ENCODE measurements at regions not wholly inside any gene's neighbourhood (a gene's known extent, or its start where the extent isn't known, plus 50 kb on each side); places are given as distances from the start of the nearest gene placed in this dataset.

DNA sequence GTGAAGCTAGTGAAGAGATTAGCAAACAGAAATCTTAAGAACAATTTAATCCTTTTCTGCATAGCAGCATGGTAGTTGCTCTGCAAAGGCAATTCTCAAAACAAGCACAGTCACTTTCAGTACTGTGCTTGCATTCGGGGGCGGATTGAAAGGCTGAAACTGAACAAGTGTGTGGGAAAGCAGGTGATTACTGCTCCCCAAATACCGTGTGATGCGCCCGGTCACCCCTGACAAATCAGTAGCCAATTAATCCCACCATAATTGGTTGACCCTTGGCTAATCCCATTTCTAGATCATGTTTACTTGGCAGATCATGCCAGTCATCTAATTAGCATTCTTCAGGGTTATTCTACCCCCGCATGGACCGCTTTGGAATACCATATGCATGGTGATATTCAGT, 76.5 kb upstream of the ADRB1 start:
- DNase-seq, result no peak
- Mint-ChIP-seq H3K27me3 (no peaks in the 10 kb centered on the region), H3K36me3 (peaks cover 7 to 13% of the 10 kb centered on the region in 2 donors), H3K4me1 (peaks cover 0 to 2% (median 0%) of the 10 kb centered on the region in 3 donors), H3K9me3 (peaks cover 3 to 10% (median 7%) of the 10 kb centered on the region in 7 donors), H3K4me3 (no peak overlapping the region), H3K27ac (no peak overlapping the region)
- no peak for ATAC-seq (ENCODE audit: low read depth in 2 of 2)

GRCh38 chr10:113970641-113971040, 73.0 kb upstream of the ADRB1 start:
- DNase-seq, result no peak
- Mint-ChIP-seq H3K9me3 (peaks cover 3 to 13% (median 8%) of the 10 kb centered on the region in 7 donors), H3K4me3 (no peak overlapping the region), H3K36me3 (peaks cover 7 to 13% of the 10 kb centered on the region in 2 donors), H3K4me1 (no peaks in the 10 kb centered on the region), H3K27me3 (peaks cover 0 to 9% (median 6%) of the 10 kb centered on the region in 3 donors), H3K27ac (no peak overlapping the region)
- ATAC-seq (ENCODE audit: low read depth in 2 of 2), result no peak

DNA sequence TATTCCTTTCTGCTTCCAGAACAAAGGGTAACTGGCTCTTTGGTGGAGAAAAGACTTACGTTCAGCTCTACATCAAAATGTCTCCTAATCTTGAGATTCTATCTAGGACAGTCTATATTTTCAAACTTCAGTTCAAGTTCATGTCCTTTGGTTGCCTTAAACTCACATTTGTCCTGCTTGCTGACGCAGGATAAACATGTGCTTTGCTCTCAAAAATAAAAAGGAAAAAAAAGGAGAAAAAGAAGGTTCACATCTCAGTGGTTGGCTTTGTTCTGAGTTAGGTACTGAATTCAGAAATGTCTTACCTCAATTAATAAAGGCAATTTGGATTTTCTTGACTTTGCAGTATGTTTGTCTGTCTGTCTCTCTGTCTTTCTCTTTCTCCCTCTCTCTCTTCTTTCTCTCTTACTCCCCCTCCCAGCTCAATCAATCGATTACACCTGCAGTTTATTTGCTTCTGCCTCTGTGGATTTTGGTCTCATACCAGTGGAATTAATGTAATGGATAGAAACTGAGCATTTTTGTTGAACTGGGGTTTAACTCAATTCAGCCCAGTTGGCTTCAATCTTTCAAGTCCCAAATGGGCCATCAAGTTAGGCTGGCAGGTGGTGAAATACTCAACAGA, 72.2 kb upstream of the ADRB1 start:
- Mint-ChIP-seq H3K9me3 (peaks cover 3 to 13% (median 8%) of the 10 kb centered on the region in 7 donors), H3K4me3 (no peak overlapping the region), H3K36me3 (peaks cover 7 to 13% of the 10 kb centered on the region in 2 donors), H3K27ac (peak overlapping the region in 1 of 6 donors; percentile 77), H3K27me3 (peaks cover 5 to 9% (median 6%) of the 10 kb centered on the region in 3 donors), H3K4me1 (no peaks in the 10 kb centered on the region)
- DNase-seq (no peak), ATAC-seq (ENCODE audit: low read depth in 2 of 2) (no peak)

DNA sequence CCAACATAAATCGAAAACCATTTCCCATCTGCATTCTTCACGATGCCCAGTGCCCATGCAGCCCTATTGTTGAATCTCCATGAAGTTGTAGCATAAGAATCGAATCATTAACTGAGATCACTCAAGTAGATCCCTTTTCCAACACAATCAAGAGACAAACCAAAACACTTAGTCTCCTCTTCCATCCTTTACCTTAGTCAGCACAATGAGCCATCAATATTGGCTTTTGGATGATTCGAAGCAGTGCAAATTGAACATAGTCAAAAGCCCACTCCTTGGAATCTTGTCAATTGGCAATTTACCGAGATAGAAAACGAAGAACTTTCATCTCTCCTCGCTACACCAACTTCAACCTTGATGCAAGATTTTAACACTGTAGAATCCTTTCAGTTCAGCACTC, 66.5 kb upstream of the ADRB1 start:
- Mint-ChIP-seq H3K27me3 (peaks cover 5 to 9% (median 6%) of the 10 kb centered on the region in 3 donors), H3K27ac (no peak overlapping the region), H3K4me1 (peaks cover 0 to 5% (median 2%) of the 10 kb centered on the region in 3 donors), H3K36me3 (no peaks in the 10 kb centered on the region), H3K4me3 (no peak overlapping the region), H3K9me3 (peaks cover 0 to 6% (median 0%) of the 10 kb centered on the region in 7 donors)
- DNase-seq (no peak), ATAC-seq (ENCODE audit: low read depth in 2 of 2) (no peak)

GRCh38 chr10:113978802-113979201, 64.9 kb upstream of the ADRB1 start:
- DNase-seq (no peak), ATAC-seq (ENCODE audit: low read depth in 2 of 2) (no peak)
- peaks cover 5 to 9% (median 6%) of the 10 kb centered on the region in 3 donors for H3K27me3 Mint-ChIP-seq
- H3K4me1 Mint-ChIP-seq, result peaks cover 4 to 18% (median 17%) of the 10 kb centered on the region in 3 donors
- peaks cover 0 to 4% (median 0%) of the 10 kb centered on the region in 7 donors for H3K9me3 Mint-ChIP-seq
- no peak overlapping the region for H3K4me3 Mint-ChIP-seq
- H3K27ac Mint-ChIP-seq, result no peak overlapping the region
- no peaks in the 10 kb centered on the region for H3K36me3 Mint-ChIP-seq

DNA sequence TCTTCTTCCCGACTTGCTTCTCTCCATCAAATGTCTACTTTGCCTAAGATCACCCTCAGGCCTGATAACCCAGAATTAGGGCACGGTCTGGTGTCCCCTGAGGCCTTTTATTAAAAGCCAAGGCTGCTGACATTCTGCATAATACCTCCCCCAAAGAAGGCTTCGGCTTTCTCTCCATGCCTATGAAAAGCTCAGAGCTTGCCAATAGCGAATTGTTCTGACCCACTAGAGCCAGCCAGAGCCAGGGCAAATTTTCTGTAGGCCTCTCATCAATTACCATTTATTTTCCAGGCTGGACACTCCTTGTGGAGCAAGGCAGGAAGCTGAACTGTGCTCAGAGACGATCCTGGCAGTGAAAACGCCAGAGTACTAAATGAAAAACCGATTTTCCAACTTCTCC, 64.3 kb upstream of the ADRB1 start:
- peaks cover 4 to 20% (median 17%) of the 10 kb centered on the region in 3 donors for H3K4me1 Mint-ChIP-seq
- H3K36me3 Mint-ChIP-seq, result no peaks in the 10 kb centered on the region
- no peak overlapping the region for H3K4me3 Mint-ChIP-seq
- H3K27ac Mint-ChIP-seq, result no peak overlapping the region
- DNase-seq, result no peak
- peaks cover 5 to 9% (median 6%) of the 10 kb centered on the region in 3 donors for H3K27me3 Mint-ChIP-seq
- ATAC-seq (ENCODE audit: low read depth in 2 of 2), result no peak
- H3K9me3 Mint-ChIP-seq, result peaks cover 0 to 4% (median 0%) of the 10 kb centered on the region in 7 donors

DNA sequence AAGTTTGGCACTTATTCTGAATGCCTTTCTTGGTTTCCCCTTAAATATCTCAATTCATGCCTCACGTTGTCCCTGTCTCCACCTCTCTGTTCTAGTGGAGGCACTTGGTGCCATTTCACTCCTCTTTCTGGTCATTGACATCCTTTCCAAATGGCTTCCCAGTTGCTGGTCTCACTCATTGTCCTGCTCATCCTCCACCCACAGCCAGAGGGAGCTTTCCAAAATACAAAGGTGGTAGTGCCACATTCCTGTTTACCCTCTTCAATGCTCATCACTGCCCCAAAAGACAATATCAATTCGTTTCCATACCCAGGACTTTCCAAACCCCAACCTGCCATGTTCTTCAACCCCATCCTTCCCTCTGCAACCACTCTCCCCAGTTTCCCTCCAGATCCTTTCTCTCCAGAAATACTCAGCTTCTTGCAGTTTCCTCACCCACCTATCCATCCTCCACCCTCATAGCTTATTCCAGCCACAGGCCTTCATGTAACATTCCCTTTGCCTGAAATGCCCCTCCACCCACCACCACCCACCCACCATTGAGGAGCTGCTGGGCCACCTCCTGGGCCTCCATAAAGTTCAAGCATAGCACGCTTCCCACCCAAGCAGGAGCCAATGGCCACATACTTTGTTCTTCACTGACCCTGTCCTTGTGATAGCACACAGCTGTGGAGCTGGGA, 63.1 kb upstream of the ADRB1 start:
- ATAC-seq (ENCODE audit: low read depth in 2 of 2), result no peak
- peak overlapping the region in 1 of 6 donors; percentile 42 for H3K27ac Mint-ChIP-seq
- peaks cover 0 to 5% (median under 1%) of the 10 kb centered on the region in 3 donors for H3K27me3 Mint-ChIP-seq

GRCh38 chr10:113982296-113982695, 61.4 kb upstream of the ADRB1 start:
- Mint-ChIP-seq H3K27me3 (no peaks in the 10 kb centered on the region), H3K4me3 (no peak overlapping the region), H3K27ac (peak overlapping the region in 1 of 6 donors; percentile 23), H3K9me3 (peaks cover 0 to 9% (median 4%) of the 10 kb centered on the region in 7 donors), H3K36me3 (peaks cover 5 to 8% of the 10 kb centered on the region in 2 donors), H3K4me1 (peaks cover 4 to 22% (median 17%) of the 10 kb centered on the region in 3 donors)
- no peak for DNase-seq
- ATAC-seq (ENCODE audit: low read depth in 2 of 2), result no peak

More for the DNA sequence above, 63.1 kb upstream of the ADRB1 start:
- Mint-ChIP-seq H3K36me3 (no peaks in the 10 kb centered on the region), H3K4me3 (no peak overlapping the region), H3K4me1 (peaks cover 4 to 20% (median 17%) of the 10 kb centered on the region in 3 donors), H3K9me3 (peaks cover 0 to 4% (median 0%) of the 10 kb centered on the region in 7 donors)
- no peak for DNase-seq

DNA sequence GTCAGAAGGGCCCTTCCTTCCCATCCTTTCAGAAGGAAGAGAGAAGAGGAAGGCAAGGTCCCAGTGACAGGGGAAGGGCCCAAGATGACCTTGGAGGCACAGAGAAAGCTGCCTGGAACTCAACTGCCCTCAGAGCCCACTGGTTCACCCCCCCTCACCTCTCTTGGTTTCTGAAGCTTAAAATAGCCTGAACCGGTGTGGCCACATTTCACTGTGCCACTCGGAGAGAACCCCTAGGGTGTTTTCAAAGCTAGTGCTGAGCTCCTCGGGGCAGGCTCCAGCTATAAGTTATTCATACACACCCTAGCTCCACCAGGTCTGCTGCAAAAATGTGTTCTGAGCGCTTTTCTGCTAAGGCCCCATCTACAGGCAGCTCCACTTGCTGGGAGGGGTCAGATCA, 60.9 kb upstream of the ADRB1 start:
- no peak overlapping the region for H3K4me3 Mint-ChIP-seq
- H3K4me1 Mint-ChIP-seq, result peaks cover 4 to 22% (median 17%) of the 10 kb centered on the region in 3 donors
- peaks cover 1 to 12% (median 6%) of the 10 kb centered on the region in 7 donors for H3K9me3 Mint-ChIP-seq
- ATAC-seq (ENCODE audit: low read depth in 2 of 2) (peak in 1 of 2 donors; percentile 44), DNase-seq (no peak)
- peak overlapping the region in 2 of 6 donors; percentile 23 to 58 for H3K27ac Mint-ChIP-seq
- H3K36me3 Mint-ChIP-seq, result peaks cover 5 to 13% of the 10 kb centered on the region in 2 donors
- H3K27me3 Mint-ChIP-seq, result no peaks in the 10 kb centered on the region

- no peak for DNase-seq
- peaks cover 5 to 19% of the 10 kb centered on the region in 2 donors for H3K36me3 Mint-ChIP-seq
- H3K4me3 Mint-ChIP-seq, result peak overlapping the region in 1 of 8 donors; percentile 13
- no peak for ATAC-seq (ENCODE audit: low read depth in 2 of 2)
- H3K9me3 Mint-ChIP-seq, result peaks cover 1 to 19% (median 7%) of the 10 kb centered on the region in 7 donors
- H3K27me3 Mint-ChIP-seq, result no peaks in the 10 kb centered on the region
- peaks cover 4 to 22% (median 17%) of the 10 kb centered on the region in 3 donors for H3K4me1 Mint-ChIP-seq
- H3K27ac Mint-ChIP-seq, result peak overlapping the region in 3 of 6 donors; percentile 43 to 64 (median 58)
Measured at GRCh38 chr10:113983552-113983951, 60.1 kb upstream of the ADRB1 start.

- Mint-ChIP-seq H3K27ac (no peak overlapping the region), H3K9me3 (peaks cover 1 to 19% (median 7%) of the 10 kb centered on the region in 7 donors), H3K36me3 (peaks cover 5 to 19% of the 10 kb centered on the region in 2 donors), H3K4me3 (no peak overlapping the region), H3K4me1 (peaks cover 4 to 22% (median 17%) of the 10 kb centered on the region in 3 donors), H3K27me3 (no peaks in the 10 kb centered on the region)
- ATAC-seq (ENCODE audit: low read depth in 2 of 2), result no peak
- DNase-seq, result no peak
Measured at GRCh38 chr10:113985297-113985844, 58.3 kb upstream of the ADRB1 start.

GRCh38 chr10:113986316-113986715, 57.4 kb upstream of the ADRB1 start:
- Mint-ChIP-seq H3K9me3 (peaks cover 1 to 19% (median 7%) of the 10 kb centered on the region in 7 donors), H3K27ac (peak overlapping the region in 1 of 6 donors; percentile 39), H3K4me1 (peaks cover 4 to 22% (median 18%) of the 10 kb centered on the region in 3 donors), H3K36me3 (peaks cover 5 to 19% of the 10 kb centered on the region in 2 donors), H3K27me3 (peaks cover 0 to 2% (median 0%) of the 10 kb centered on the region in 3 donors), H3K4me3 (no peak overlapping the region)
- ATAC-seq (ENCODE audit: low read depth in 2 of 2) (no peak), DNase-seq (no peak)

- Mint-ChIP-seq H3K4me3 (no peak overlapping the region), H3K27me3 (peaks cover 0 to 11% (median 7%) of the 10 kb centered on the region in 3 donors), H3K27ac (no peak overlapping the region), H3K36me3 (peaks cover 5 to 19% of the 10 kb centered on the region in 2 donors), H3K4me1 (peaks cover 11 to 23% (median 23%) of the 10 kb centered on the region in 3 donors), H3K9me3 (peaks cover 1 to 19% (median 7%) of the 10 kb centered on the region in 7 donors)
- no peak for DNase-seq
- ATAC-seq (ENCODE audit: low read depth in 2 of 2), result no peak
Measured at GRCh38 chr10:113987156-113987555, 56.5 kb upstream of the ADRB1 start.
